ENCODE measurements at regions not wholly inside any gene's neighbourhood (a gene's known extent, or its start where the extent isn't known, plus 50 kb on each side); places are given as distances from the start of the nearest gene placed in this dataset.

GRCh38 chr1:106755682-106756406 lies 300.6 kb upstream of the PRMT6 start:
- no peak for TF ChIP-seq USF2 (IDR thresholded peaks at IDR 0.05; ENCODE audit: borderline replicate concordance, low read depth, low read length)
- TF ChIP-seq TAF1 (IDR thresholded peaks at IDR 0.05; ENCODE audit: borderline replicate concordance, low read depth, low read length) = no peak
- TF ChIP-seq POLR2AphosphoS5 (IDR thresholded peaks at IDR 0.05; ENCODE audit: low read length) = no peak
- no peak for TF ChIP-seq NFYA (IDR thresholded peaks at IDR 0.05; ENCODE audit: borderline replicate concordance, low read depth, low read length)
- TF ChIP-seq BCL11A (IDR thresholded peaks at IDR 0.05; ENCODE audit: low read depth, low read length) = no peak

Data from GM12878 (cell line).